ENCODE measurements at regions not wholly inside any gene's neighbourhood (a gene's known extent, or its start where the extent isn't known, plus 50 kb on each side); places are given as distances from the start of the nearest gene placed in this dataset.

- Histone ChIP-seq H3K36me3 (ENCODE audit: control insufficient read depth in 4 of 4, insufficient read depth in 4 of 4, low read length in 3 of 4) (no peaks in the 10 kb centered on the region), H3K27me3 (replicated peaks in 2 of 5; ENCODE audit: control insufficient read depth in 4 of 5, insufficient read depth in 5 of 5, low read length in 4 of 5) (no peaks in the 10 kb centered on the region), H3K27ac (ENCODE audit: insufficient read depth in 1 of 2, low read depth in 1 of 2, low read length in 2 of 2, poor library complexity in 1 of 2, severe bottlenecking in 2 of 2) (no peak overlapping the region), H3K9me3 (ENCODE audit: control extremely low read depth in 1 of 5, control insufficient read depth in 4 of 5, insufficient read depth in 2 of 5, low read depth in 1 of 5, low read length in 4 of 5) (no peaks in the 10 kb centered on the region), H3K4me3 (ENCODE audit: control insufficient read depth in 1 of 7, extremely low read depth in 1 of 7, insufficient read depth in 4 of 7, low read depth in 2 of 7, low read length in 6 of 7) (no peak overlapping the region), H3K4me1 (ENCODE audit: control extremely low read depth in 1 of 4, control insufficient read depth in 4 of 4, insufficient read depth in 4 of 4, low read length in 3 of 4) (no peaks in the 10 kb centered on the region)
- CTCF ChIA-PET = no interaction called here
- no peak for DNase-seq
- POLR2A ChIA-PET = no interaction called here
- WGBS (ENCODE audit: insufficient coverage) = 100% methylated on average over 1 of the region's 3 CpGs
Observed at GRCh38 chr10:36437367-36437766, 688.0 kb upstream of the ANKRD30A start.

- DNase-seq = no peak
- no peaks in the 10 kb centered on the region for H3K4me1 ChIP-seq (ENCODE audit: control extremely low read depth in 1 of 4, control insufficient read depth in 4 of 4, insufficient read depth in 4 of 4, low read length in 3 of 4)
- H3K9me3 ChIP-seq (ENCODE audit: control extremely low read depth in 1 of 5, control insufficient read depth in 4 of 5, insufficient read depth in 2 of 5, low read depth in 1 of 5, low read length in 4 of 5) = no peaks in the 10 kb centered on the region
- POLR2A ChIA-PET = no interaction called here
- CTCF ChIA-PET = no interaction called here
- no peaks in the 10 kb centered on the region for H3K36me3 ChIP-seq (ENCODE audit: control insufficient read depth in 4 of 4, insufficient read depth in 4 of 4, low read length in 3 of 4)
- no peaks in the 10 kb centered on the region for H3K27me3 ChIP-seq (replicated peaks in 2 of 5; ENCODE audit: control insufficient read depth in 4 of 5, insufficient read depth in 5 of 5, low read length in 4 of 5)
- no peak overlapping the region for H3K4me3 ChIP-seq (ENCODE audit: control insufficient read depth in 1 of 7, extremely low read depth in 1 of 7, insufficient read depth in 4 of 7, low read depth in 2 of 7, low read length in 6 of 7)
- H3K27ac ChIP-seq (ENCODE audit: insufficient read depth in 1 of 2, low read depth in 1 of 2, low read length in 2 of 2, poor library complexity in 1 of 2, severe bottlenecking in 2 of 2) = no peak overlapping the region
- WGBS (ENCODE audit: insufficient coverage) = 100% methylated on average over 1 of the region's 2 CpGs
Observed at GRCh38 chr10:36428507-36428906, 696.9 kb upstream of the ANKRD30A start.

GRCh38 chr10:36425131-36425797 lies 700.1 kb upstream of the ANKRD30A start:
- ChIA-PET CTCF (no interaction called here), POLR2A (interaction anchor here (0.6 kb wide), 1 partner anchor 164 kb away, joined by 3 read pairs; no protein-coding TSS in a partner anchor)
- no peaks in the 10 kb centered on the region for H3K36me3 ChIP-seq (ENCODE audit: control insufficient read depth in 4 of 4, insufficient read depth in 4 of 4, low read length in 3 of 4)
- no peaks in the 10 kb centered on the region for H3K27me3 ChIP-seq (replicated peaks in 2 of 5; ENCODE audit: control insufficient read depth in 4 of 5, insufficient read depth in 5 of 5, low read length in 4 of 5)
- no peaks in the 10 kb centered on the region for H3K4me1 ChIP-seq (ENCODE audit: control extremely low read depth in 1 of 4, control insufficient read depth in 4 of 4, insufficient read depth in 4 of 4, low read length in 3 of 4)
- DNase-seq = no peak
- H3K27ac ChIP-seq (ENCODE audit: insufficient read depth in 1 of 2, low read depth in 1 of 2, low read length in 2 of 2, poor library complexity in 1 of 2, severe bottlenecking in 2 of 2) = no peak overlapping the region
- H3K9me3 ChIP-seq (ENCODE audit: control extremely low read depth in 1 of 5, control insufficient read depth in 4 of 5, insufficient read depth in 2 of 5, low read depth in 1 of 5, low read length in 4 of 5) = no peaks in the 10 kb centered on the region
- H3K4me3 ChIP-seq (ENCODE audit: control insufficient read depth in 1 of 7, extremely low read depth in 1 of 7, insufficient read depth in 4 of 7, low read depth in 2 of 7, low read length in 6 of 7) = no peak overlapping the region

GRCh38 chr10:36424502-36424901 lies 700.9 kb upstream of the ANKRD30A start:
- Histone ChIP-seq H3K9me3 (ENCODE audit: control extremely low read depth in 1 of 5, control insufficient read depth in 4 of 5, insufficient read depth in 2 of 5, low read depth in 1 of 5, low read length in 4 of 5) (no peaks in the 10 kb centered on the region), H3K27me3 (replicated peaks in 2 of 5; ENCODE audit: control insufficient read depth in 4 of 5, insufficient read depth in 5 of 5, low read length in 4 of 5) (no peaks in the 10 kb centered on the region), H3K27ac (ENCODE audit: insufficient read depth in 1 of 2, low read depth in 1 of 2, low read length in 2 of 2, poor library complexity in 1 of 2, severe bottlenecking in 2 of 2) (no peak overlapping the region), H3K4me3 (ENCODE audit: control insufficient read depth in 1 of 7, extremely low read depth in 1 of 7, insufficient read depth in 4 of 7, low read depth in 2 of 7, low read length in 6 of 7) (no peak overlapping the region), H3K36me3 (ENCODE audit: control insufficient read depth in 4 of 4, insufficient read depth in 4 of 4, low read length in 3 of 4) (no peaks in the 10 kb centered on the region), H3K4me1 (ENCODE audit: control extremely low read depth in 1 of 4, control insufficient read depth in 4 of 4, insufficient read depth in 4 of 4, low read length in 3 of 4) (no peaks in the 10 kb centered on the region)
- DNase-seq = no peak
- ChIA-PET POLR2A (no interaction called here), CTCF (no interaction called here)
- 100% methylated on average over 1 of the region's 2 CpGs for WGBS (ENCODE audit: insufficient coverage)

GRCh38 chr10:36423821-36424248 lies 701.6 kb upstream of the ANKRD30A start:
- Histone ChIP-seq H3K36me3 (ENCODE audit: control insufficient read depth in 4 of 4, insufficient read depth in 4 of 4, low read length in 3 of 4) (no peaks in the 10 kb centered on the region), H3K4me3 (ENCODE audit: control insufficient read depth in 1 of 7, extremely low read depth in 1 of 7, insufficient read depth in 4 of 7, low read depth in 2 of 7, low read length in 6 of 7) (no peak overlapping the region), H3K4me1 (ENCODE audit: control extremely low read depth in 1 of 4, control insufficient read depth in 4 of 4, insufficient read depth in 4 of 4, low read length in 3 of 4) (no peaks in the 10 kb centered on the region), H3K27me3 (replicated peaks in 2 of 5; ENCODE audit: control insufficient read depth in 4 of 5, insufficient read depth in 5 of 5, low read length in 4 of 5) (no peaks in the 10 kb centered on the region), H3K9me3 (ENCODE audit: control extremely low read depth in 1 of 5, control insufficient read depth in 4 of 5, insufficient read depth in 2 of 5, low read depth in 1 of 5, low read length in 4 of 5) (no peaks in the 10 kb centered on the region), H3K27ac (ENCODE audit: insufficient read depth in 1 of 2, low read depth in 1 of 2, low read length in 2 of 2, poor library complexity in 1 of 2, severe bottlenecking in 2 of 2) (no peak overlapping the region)
- no peak for DNase-seq
- POLR2A ChIA-PET = no interaction called here
- WGBS (ENCODE audit: insufficient coverage) = no CpG with 5 or more reads among the region's 3 CpGs
- CTCF ChIA-PET = no interaction called here

GRCh38 chr10:36421992-36422391 lies 703.4 kb upstream of the ANKRD30A start:
- Histone ChIP-seq H3K27me3 (replicated peaks in 2 of 5; ENCODE audit: control insufficient read depth in 4 of 5, insufficient read depth in 5 of 5, low read length in 4 of 5) (no peaks in the 10 kb centered on the region), H3K9me3 (ENCODE audit: control extremely low read depth in 1 of 5, control insufficient read depth in 4 of 5, insufficient read depth in 2 of 5, low read depth in 1 of 5, low read length in 4 of 5) (peaks cover 0 to 4% (median 0%) of the 10 kb centered on the region in 5 experiments), H3K4me1 (ENCODE audit: control extremely low read depth in 1 of 4, control insufficient read depth in 4 of 4, insufficient read depth in 4 of 4, low read length in 3 of 4) (no peaks in the 10 kb centered on the region), H3K4me3 (ENCODE audit: control insufficient read depth in 1 of 7, extremely low read depth in 1 of 7, insufficient read depth in 4 of 7, low read depth in 2 of 7, low read length in 6 of 7) (no peak overlapping the region), H3K36me3 (ENCODE audit: control insufficient read depth in 4 of 4, insufficient read depth in 4 of 4, low read length in 3 of 4) (no peaks in the 10 kb centered on the region), H3K27ac (ENCODE audit: insufficient read depth in 1 of 2, low read depth in 1 of 2, low read length in 2 of 2, poor library complexity in 1 of 2, severe bottlenecking in 2 of 2) (no peak overlapping the region)
- POLR2A ChIA-PET = no interaction called here
- CTCF ChIA-PET = no interaction called here
- no peak for DNase-seq

- H3K9me3 ChIP-seq (ENCODE audit: control extremely low read depth in 1 of 5, control insufficient read depth in 4 of 5, insufficient read depth in 2 of 5, low read depth in 1 of 5, low read length in 4 of 5) = peaks cover 0 to 16% (median 0%) of the 10 kb centered on the region in 5 experiments
- H3K4me1 ChIP-seq (ENCODE audit: control extremely low read depth in 1 of 4, control insufficient read depth in 4 of 4, insufficient read depth in 4 of 4, low read length in 3 of 4) = no peaks in the 10 kb centered on the region
- H3K27me3 ChIP-seq (replicated peaks in 2 of 5; ENCODE audit: control insufficient read depth in 4 of 5, insufficient read depth in 5 of 5, low read length in 4 of 5) = no peaks in the 10 kb centered on the region
- H3K36me3 ChIP-seq (ENCODE audit: control insufficient read depth in 4 of 4, insufficient read depth in 4 of 4, low read length in 3 of 4) = no peaks in the 10 kb centered on the region
- H3K27ac ChIP-seq (ENCODE audit: insufficient read depth in 1 of 2, low read depth in 1 of 2, low read length in 2 of 2, poor library complexity in 1 of 2, severe bottlenecking in 2 of 2) = no peak overlapping the region
- no peak overlapping the region for H3K4me3 ChIP-seq (ENCODE audit: control insufficient read depth in 1 of 7, extremely low read depth in 1 of 7, insufficient read depth in 4 of 7, low read depth in 2 of 7, low read length in 6 of 7)
- CTCF ChIA-PET = no interaction called here
- POLR2A ChIA-PET = no interaction called here
- no CpG with 5 or more reads among the region's 1 CpG for WGBS (ENCODE audit: insufficient coverage)
- no peak for DNase-seq
Observed at GRCh38 chr10:36416513-36416912, 708.9 kb upstream of the ANKRD30A start.
